HG03066 (cell line): ENCODE measurements at regions not wholly inside any gene's neighbourhood (a gene's known extent, or its start where the extent isn't known, plus 50 kb on each side); places are given as distances from the start of the nearest gene placed in this dataset.

ENCODE experiments used
- ATAC-seq: cut with Tn5 transposase; IDR thresholded peaks from one replicate; pipeline ENCODE4 v1.9.1; 2021; ENCODE audit warnings: low read depth; ENCODE audit not compliant: unreplicated experiment

DNA sequence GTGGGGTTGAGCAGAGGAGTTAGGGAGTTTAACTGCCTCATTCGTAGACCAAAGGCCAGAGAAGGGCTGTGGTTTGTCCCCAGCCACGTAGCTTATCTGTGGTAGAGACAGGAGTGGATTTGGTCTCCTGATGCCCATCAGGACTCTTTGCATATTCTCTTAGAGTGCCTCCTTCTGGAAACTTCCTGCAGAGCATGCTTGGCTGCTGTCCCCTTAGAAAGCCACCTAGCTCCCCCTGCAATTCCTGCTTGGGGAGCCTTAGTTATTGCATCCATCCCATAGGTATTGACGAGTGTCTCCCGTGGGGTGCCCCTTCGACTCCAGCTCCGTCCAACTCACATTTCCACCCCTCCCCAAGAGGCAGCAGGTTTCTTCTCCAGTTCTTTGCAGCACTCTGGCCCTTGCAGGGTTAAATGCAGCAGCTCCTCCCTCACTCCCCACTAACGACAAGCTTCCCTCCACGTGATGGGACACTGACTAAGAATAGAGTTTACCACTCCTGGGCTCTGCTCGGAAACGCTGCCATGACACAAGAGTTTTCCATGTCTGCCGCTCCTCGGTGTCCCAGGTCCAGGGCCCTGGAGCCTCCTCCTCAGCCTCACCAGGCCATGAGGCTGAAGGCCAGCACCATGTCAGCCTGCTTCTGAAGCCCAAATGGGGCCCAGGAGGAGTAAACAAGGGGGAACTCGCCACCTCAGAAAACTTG is 147.8 kb upstream of the UNC5B start:
- no peak for ATAC-seq

DNA sequence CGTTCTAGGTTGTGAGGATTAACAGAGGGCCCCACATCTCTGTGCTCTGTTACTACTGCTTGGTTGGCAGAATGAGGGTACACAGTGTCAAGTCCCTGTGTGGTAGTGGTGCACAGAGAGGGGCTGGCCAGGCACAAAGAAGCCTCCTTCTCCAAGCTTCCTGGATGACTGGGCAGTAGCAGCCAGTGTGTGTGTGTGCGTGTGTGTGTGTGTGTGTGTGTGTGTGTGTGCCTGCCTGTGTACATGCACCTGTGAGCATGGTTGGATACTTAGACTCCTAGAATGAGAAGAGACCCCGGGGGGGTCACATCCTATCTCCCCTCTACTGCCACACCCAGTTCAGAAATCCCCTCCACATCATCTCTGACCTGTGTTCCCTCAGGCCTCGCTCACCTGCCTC is 146.7 kb upstream of the UNC5B start:
- no peak for ATAC-seq

GRCh38 chr10:71066600-71066999 is 145.8 kb upstream of the UNC5B start:
- ATAC-seq: no peak

GRCh38 chr10:71067098-71067740 is 145.2 kb upstream of the UNC5B start:
- no peak for ATAC-seq

DNA sequence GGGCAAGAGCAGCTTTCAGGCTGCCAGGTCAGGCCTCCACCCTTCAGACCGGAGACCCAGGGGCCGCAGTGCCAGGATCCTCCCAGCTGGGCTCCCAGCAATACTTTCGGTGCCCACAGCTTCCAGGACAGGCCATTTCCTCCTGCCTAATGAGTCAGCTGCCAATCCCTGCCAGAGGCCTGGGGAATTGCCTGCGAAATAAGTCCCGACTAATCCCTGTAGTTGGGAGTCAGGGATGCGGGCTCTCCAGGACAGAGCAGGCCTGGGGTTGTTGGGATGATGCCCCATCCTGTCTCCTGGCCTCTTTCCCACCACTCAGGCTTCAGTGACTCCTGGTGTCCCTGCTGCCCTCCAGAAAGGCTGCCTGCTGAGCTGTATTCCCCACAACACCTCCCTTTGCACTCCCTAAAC is 143.5 kb upstream of the UNC5B start:
- ATAC-seq: no peak

- no peak for ATAC-seq
These were observed 142.3 kb upstream of the UNC5B start for GRCh38 chr10:71069909-71070666.

DNA sequence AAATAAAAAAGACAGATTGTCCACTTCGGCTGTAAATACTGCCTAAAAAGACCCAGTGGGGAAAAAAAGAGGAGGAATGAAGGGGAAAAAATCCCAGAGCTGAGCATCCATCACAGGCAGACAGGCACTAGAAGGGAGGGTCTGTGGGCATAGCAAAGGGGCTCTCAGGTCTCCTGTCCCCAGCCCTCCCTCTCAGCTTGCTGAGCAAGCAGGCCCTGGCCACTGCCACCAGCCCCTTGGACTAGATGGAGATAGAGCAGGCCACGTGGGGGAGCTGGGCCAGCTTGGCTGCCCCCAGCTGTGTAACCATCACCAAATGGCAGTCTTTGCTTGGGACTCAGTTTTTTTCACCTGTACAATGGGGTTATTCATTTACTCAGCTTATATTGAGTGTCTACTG is 141.6 kb upstream of the UNC5B start:
- no peak for ATAC-seq

DNA sequence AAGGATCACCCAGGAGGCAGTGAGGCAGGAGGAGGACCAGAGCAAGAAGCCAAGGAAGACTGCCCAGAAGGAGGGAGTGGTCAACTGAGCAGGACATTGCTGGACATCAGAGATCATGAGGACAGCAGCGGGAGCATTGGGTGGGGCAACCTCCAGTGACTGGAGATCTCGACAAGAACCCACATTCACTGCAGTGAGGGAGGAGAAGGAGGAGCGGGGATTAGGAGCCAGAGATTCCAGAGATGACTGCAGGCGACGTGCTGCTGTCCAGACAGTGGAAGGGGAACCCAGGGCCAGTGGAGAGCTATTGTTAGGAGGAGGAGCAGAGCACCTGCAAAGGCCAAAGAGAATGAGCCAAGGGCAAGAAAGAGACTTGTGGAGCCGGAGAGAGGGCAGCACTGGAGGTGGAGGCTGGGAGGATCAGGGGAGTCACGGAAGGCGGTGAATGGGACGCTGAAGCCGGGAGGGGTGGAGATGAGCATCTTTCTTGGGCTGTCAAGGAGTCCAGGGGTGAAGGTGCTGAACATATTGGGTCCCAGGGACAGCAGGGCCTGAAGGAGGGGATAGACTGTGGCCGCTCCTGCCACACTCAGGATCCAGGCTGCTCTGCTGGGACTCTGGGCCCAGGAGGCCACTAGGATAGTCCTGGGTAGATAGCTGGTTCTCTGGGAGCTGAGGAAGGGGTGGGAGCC is 140.1 kb upstream of the UNC5B start:
- no peak for ATAC-seq

DNA sequence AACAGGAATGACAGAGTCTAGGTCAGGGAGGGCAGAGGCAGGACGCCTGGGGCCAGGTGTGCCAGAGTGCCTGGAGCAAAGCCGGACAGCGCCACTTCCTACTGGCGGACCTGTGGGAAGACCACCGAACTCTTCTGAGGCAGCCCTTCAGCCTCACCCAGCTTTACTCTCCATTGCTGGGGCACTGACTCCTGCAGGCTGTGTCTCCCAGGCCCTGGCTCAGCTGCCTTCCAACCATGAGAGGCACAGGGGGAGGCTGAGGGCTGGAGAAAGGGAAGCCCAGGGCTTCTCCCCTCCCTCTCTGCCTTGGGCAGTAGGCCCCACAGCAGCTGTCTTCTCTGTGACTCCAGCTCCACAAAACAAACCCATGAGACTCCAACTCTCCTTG is 139.6 kb upstream of the UNC5B start:
- no peak for ATAC-seq

- ATAC-seq: no peak
These were observed 138.8 kb upstream of the UNC5B start for GRCh38 chr10:71073451-71074175.

DNA sequence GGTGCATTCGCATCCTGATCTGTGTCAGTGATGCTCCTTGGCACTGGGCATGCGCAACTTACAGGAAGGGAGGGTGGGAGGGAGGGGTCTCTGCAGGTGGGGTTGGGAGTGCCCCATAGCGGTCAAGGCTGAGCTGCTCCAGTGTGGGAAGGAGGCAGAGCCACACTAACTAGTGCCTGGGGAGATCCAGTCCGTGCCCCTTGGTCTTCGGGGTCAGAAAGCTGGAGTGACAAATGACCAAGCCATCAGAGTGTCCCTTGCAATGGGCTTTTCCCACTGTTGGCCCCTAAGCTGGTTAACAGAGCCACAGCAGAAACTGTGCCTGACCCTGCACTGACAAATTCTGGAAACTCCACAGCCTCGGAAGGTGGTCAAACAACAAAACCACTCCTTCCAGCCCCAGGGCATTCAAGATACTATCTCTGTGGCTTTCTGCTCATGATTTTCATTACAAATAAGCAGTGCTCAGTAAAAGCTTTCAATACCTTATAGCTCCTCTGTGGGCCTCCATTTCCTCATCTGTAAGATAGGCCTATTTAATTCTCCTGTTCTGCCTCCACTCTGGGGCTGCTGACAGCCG is 138.1 kb upstream of the UNC5B start:
- ATAC-seq: no peak

DNA sequence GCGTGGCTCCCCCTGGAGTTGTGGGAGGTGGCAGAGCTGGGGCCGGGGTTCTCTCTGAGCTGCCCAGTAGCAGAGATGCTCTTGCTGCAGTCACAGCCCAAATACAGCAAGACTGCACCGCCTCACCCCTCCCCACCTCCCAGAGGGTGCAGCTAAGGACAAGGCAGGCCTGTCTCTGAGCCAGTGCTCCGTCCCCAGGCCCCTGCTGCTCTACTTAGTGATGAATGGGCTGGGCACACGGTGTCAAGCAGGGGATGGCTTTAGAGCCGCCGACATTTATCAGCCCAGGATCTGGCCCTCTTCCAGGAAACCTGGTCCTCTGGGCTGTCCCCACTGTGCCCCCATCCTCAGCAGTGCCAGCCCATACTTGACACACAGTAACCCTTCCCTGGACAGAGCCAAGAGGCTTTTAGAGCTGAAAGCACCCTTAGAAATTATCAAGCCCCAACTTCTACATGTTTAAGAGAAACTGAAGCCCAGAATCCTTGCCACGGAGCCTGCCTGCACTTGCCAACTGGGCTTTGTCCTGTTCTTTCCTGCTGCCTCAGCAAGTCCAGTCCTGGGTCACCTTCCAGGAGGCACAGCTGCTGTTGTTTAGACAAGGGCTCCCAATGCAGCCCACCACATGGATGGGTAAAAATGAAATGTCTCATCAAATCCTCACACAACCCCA is 137.1 kb upstream of the UNC5B start:
- ATAC-seq: no peak

GRCh38 chr10:71075759-71076472 is 136.5 kb upstream of the UNC5B start:
- ATAC-seq: no peak

- ATAC-seq: no peak
These were observed 135.8 kb upstream of the UNC5B start for GRCh38 chr10:71076473-71077142.

- ATAC-seq: no peak
These were observed 135.2 kb upstream of the UNC5B start for GRCh38 chr10:71077143-71077581.

GRCh38 chr10:71077796-71078453 is 134.4 kb upstream of the UNC5B start:
- ATAC-seq: no peak

DNA sequence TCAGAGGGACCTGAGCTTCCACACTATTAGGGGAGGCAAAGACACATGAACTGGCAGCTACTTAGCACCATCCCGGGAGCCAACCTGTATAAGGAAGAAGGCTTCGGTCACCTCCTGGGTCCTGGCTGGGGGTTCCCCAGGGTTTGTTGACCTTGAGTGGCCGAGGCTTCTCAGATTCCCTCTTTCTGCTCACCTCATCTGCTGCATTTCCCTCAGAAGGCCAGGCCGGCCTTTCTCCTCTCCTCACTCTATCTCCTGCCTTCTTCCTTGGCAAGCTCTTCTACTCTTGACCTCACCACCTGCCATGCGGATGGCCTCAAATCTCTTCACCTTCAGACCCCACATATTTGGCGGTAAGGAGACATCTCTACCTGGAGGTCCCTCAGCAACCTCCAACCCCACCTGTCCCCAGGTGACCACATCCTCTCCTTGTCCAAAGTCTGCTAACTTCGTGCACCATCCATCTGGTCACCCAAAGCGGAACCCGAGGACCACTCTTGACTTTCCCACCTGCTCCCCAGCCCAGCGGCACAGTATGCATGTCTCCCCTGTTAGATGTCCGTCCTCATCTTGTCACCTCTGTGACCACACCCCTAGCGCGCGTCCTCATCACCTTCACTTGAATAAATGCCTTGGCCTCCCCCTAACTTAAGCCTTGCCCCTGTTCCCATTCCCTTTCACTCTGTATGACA is 133.8 kb upstream of the UNC5B start:
- no peak for ATAC-seq
